Vagina (tissue), 2 donors: ENCODE measurements at regions not wholly inside any gene's neighbourhood (a gene's known extent, or its start where the extent isn't known, plus 50 kb on each side); places are given as distances from the start of the nearest gene placed in this dataset.

Source experiments
- CTCF ChIP-seq, 3 experiments: fragments of 450-650 bp in 2 of 3; fragments of 200-600 bp in 1 of 3; sonication (generic) in 1 of 3; IDR thresholded peaks; one replicate each; pipeline ENCODE4 v1.5.1; 2017 to 2019; ENCODE audit warnings: antibody characterized with exemption in 3 of 3, mild to moderate bottlenecking in 2 of 3, moderate library complexity in 2 of 3
- POLR2AphosphoS5 ChIP-seq, 2 donors: sonication (generic); formaldehyde crosslinking; IDR thresholded peaks; one replicate each; pipeline ENCODE4 v1.9.0; 2017; ENCODE audit warnings: antibody characterized with exemption in 2 of 2, mild to moderate bottlenecking in 2 of 2, low read depth in 1 of 2; ENCODE audit not compliant: insufficient read depth in 1 of 2

- TF ChIP-seq POLR2AphosphoS5 (IDR thresholded peaks at IDR 0.05; ENCODE audit: insufficient read depth in 1 of 2, low read depth in 1 of 2) (no peak), CTCF (IDR thresholded peaks at IDR 0.05) (no peak)
Measured at GRCh38 chr14:71549421-71550050, 382.7 kb upstream of the RGS6 start.
